NCI-H446 (cell line): ENCODE measurements at regions not wholly inside any gene's neighbourhood (a gene's known extent, or its start where the extent isn't known, plus 50 kb on each side); places are given as distances from the start of the nearest gene placed in this dataset.
"Not testable (repeated sequence)": the region's sequence is repeated elsewhere in the genome, so short reads cannot be mapped to it uniquely, and the experiment has no call there.

ENCODE experiments used
- DNase-seq, 2 experiments: peaks; one replicate each; lab custom pipeline; 2025; lab: John Stamatoyannopoulos, UW

DNA sequence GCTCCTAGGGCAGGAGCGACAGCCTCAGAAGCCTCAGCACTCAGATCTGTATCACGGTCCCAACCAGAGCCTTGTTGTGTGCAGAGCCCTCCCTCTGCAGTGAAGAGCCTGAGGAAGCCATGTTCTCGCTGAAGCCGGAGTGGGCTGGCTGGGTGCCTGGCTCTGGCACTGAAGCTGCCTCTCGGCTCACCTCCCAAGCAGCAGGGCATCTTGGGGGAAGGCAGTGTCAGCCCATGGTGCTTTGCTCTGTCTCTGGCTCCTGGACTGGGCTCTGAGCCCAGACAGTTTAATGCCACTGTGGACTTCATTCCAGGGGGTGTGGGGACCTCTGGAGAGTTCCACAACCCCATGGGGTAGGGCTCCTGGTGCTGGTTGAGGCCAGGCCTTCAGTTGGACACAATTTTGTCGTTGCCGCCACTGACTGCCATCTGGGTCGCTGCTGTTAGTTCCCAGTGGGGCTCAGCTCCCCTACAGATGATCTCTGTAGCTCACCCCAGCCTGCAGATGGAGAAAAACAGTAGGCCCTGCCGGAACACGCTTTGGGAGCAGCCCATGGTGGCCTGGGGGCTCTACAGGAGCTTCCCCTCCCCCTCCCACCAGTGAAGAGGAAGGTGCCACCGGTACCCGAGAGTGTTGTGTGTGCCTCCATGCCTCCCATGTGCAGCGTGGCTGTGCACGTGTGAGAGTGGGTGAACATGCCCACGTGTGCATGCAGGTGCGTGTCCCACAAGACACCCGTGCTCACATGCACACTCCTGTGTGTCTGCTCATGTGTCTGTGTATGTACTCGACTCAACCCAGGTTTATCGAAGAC lies 86.5 kb upstream of the B3GAT1 start:
- peak in 1 of 2 experiments; percentile 75 for DNase-seq

DNA sequence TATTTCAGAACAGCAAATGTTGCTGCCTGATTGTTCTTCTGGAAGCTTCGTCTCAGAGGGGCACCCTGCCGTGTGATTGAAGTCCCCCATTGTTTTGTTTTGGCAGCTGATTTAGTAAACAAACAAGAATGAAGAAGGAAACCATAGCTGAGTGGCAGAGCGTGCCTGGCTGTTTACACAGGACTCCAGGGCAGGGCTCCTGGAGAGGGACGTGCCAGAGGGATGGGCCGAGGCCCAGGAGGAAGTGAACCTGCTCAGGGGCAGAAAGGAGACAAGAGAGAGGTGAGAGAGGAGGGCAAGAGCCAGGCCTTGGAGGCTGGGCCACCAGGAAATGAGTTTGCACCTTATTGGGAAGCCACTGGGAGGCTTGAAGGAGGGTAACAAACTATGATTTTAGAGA lies 85.5 kb upstream of the B3GAT1 start:
- DNase-seq, result no peak

DNA sequence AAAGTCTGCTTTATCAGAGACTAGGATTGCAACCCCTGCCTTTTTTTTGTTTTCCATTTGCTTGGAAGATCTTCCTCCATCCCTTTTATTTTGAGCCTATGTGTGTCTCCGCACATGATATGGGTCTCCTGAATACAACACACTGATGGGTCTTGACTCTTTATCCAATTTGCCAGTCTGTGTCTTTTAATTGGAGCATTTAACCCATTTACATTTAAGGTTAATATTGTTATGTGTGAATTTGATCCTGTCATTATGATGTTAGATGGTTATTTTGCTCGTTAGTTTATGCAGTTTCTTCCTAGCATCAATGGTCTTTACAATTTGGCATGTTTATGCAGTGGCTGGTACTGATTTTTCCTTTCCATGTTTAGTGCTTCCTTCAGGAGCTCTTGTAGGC lies 84.0 kb upstream of the B3GAT1 start:
- not testable (repeated sequence) for DNase-seq

DNA sequence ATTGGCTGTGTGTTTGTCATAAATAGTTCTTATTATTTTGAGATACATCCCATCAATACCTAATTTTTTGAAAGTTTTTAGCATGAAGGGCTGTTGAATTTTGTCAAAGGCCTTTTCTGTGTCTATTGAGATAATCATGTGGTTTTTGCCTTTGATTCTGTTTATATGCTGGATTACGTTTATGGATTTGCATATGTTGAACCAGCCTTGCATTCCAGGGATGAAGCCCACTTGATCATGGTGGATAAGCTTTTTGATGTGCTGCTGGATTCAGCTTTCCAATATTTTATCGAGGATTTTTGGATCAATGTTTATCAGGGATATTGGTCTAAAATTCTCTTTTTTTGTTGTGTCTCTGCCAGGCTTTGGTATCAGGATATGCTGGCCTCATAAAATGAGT lies 82.4 kb upstream of the B3GAT1 start:
- not testable (repeated sequence) for DNase-seq

DNA sequence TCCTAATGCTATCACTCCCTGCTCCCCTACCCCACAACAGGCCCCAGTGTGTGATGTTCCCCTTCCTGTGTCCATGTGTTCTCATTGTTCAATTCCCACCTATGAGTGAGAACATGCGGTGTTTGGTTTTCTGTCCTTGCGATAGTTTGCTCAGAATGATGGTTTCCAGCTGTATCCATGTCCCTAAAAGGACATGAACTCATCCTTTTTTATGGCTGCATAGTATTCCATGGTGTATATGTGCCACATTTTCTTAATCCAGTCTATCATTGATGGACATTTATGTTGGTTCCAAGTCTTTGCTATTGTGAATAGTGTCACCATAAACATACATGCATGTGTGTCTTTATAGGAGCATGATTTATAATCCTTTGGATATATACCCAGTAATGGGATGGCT lies 80.4 kb upstream of the B3GAT1 start:
- not testable (repeated sequence) for DNase-seq

DNA sequence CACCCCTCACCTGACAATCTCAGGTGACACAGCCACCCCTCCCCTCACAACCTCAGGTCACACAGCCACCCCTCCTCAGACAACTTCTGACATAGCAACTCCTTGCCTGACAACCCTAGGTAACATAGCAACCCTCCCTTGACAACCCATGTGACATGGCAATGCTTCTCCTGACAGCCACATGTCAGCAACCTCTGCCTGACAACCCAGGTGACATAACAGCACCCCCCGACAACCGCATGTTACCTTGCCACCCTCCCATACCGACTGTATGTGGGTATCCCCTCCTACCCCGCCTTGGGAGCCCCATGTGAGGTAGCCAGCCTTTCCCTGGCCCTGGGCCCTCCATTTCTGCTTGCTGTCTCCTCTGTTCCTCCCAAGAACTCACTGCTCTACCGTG lies 77.7 kb upstream of the B3GAT1 start:
- no peak for DNase-seq

DNA sequence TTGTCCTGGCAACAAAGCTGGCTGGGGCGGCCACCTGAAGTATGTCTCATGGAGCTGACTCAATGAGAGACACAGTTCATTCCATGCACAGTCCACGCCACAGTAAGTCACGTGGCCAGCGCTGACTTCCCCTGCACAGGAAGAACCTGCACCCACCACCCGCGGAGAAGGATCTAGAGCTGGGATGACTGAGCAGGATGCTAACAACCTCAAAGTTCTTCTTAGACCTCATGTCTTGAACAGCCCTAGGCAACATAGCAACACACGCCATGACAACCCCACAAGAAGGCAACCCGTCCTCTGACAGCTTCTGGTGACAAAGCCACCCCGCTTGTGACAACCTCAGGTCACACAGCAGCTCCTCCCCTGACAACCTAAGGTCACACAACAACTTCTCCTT lies 76.9 kb upstream of the B3GAT1 start:
- no peak for DNase-seq

DNA sequence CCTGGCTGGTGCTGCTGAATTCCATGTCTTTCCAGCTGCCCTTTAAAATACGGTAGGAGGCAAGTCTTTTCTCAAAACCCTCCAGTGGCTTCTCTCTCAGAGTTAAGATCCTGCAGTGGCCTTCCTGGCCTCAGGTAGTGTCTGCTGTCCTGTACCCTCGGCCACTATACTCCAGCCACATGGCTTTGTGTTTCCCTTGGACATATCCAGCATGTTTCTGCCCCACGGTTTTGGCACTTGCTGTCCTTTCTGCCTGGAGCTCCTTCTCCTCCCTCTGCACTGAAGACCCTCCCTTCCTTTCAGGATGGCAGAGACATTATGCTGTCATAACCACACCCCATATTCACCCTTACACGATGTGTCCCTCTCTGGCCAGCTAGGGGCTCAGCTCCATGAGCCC lies 76.5 kb upstream of the B3GAT1 start:
- DNase-seq, result no peak

DNA sequence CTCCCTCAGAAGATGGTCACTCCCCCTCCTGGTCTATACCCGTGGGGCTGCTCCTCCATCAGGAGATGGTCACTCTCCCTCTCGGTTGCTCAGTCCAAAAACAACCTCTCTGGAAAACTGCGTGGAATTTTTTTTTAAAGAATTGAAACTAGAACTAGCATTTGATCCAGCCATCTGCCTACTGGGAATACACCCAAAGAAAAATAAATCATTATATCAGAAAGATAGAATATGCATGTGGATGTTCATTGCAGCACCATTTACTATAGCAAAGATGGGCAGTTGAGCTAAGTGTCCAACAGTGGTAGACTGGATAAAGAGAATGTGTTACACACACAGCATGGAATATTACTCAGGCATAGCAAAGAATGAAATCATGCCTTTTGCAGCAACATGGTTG lies 75.7 kb upstream of the B3GAT1 start:
- no peak for DNase-seq

DNA sequence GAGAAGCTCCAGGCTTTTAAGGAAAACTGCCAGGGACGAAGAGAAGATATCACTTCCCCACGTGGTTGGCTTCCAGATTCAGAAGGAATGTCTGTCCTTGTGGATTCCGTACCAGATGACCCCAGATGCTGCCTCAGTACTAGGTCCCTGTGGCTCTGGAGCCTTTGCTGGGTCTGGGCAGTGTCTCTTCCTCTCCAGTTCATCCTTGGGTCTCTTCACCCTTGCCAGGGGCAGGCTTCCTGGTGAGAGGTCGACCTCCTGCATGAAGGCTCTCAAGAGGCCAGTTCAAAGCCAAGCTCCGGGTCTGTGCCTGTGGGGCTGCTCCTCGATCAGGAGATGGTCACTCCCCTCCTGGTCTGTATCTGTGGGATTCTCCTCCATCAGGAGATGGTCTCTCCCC lies 74.7 kb upstream of the B3GAT1 start:
- no peak for DNase-seq

DNA sequence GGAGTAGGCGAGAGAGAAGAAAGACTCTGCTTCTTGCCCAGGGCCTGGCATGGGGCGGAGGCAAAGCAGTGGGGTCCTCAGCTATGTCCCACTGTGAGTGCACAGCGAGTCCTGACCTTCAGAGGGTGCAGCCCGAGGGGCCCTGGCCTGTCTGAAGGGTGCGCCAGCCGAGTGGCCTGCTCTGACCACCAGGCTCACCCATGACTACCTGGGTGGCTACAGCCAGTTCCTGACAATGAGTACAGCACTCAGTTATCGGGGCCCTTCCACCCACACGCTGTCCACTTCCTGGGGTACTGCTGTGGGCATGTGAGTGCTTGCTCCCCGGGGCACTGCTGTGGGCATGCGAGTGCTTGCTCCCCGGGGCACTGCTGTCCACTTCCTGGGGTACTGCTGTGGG lies 74.1 kb upstream of the B3GAT1 start:
- no peak for DNase-seq

DNA sequence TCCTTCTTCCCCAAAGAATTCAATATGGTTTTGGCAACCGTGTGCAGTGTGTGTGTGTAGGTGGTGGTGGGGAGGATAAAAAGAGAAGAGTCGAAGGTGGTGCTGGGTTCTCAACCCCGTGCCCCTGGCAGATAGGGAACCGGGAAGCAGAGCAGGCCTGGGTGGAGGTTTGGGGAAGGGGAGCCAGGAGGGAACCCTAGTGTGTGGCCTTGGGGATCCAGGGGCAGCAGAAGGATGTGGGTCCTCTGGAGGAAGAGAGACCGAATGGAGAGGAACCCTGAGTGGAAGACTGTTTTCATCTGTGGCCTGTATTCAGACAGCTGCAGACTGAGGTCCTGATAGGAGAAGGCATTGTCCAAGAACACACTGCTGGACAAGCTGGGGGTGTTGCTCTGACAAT lies 73.3 kb upstream of the B3GAT1 start:
- DNase-seq, result no peak

DNA sequence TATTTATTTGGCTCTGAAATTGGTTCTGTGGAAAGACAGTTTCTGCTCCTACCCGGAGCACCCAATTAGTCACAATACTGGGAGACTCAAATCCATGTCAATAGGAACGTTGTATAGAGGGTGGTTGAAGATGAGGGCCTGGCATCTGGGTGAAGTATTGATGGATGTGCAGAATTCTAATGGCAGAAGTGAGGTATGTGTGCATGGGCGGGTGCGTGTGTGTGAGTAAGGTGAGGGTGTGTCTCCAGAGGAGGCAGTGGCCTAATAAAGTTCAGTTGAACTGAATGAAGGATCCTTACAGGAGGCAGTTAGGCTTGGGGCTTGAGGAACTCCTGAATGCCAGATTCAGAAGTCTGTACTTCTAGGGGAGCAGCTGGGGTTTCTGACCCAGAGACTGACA lies 71.8 kb upstream of the B3GAT1 start:
- no peak for DNase-seq

DNA sequence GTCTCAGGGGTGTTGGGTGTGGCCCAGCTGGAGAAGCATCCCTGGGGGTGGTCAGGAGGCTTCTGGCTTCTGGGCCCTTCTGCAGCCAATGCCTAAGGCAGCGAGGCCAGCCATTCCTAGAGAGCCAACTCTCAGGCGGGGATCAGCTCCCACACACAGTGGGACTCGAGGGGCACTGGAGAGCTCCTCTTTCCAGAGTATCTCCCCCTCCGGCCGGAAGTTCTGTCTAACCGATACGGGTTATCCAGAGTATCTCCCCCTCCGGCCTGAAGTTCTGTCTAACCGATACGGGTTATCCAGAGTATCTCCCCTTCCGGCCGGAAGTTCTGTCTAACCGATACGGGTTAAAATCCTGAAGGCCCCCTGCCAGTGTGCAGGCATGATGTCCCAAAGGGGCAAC lies 71.2 kb upstream of the B3GAT1 start:
- no peak for DNase-seq

DNA sequence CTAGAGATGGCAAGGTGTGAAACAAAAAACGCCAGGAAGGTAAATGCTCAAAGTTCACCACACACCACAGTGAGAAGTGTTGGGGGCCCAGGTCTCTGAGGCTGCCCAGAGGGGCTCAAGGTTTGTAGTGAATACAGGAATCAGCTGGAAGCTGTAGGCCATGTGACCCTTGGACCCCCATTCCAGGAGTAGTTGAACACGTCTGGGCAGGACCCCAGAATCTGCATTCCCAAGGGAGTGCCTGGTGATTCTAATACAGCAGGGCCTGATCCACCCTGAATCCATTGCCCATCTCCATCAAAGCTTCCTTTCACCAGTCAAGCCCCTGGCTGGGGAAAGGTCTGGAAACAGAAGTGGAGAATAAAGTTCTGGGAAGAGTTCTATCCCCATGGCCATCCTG lies 70.8 kb upstream of the B3GAT1 start:
- no peak for DNase-seq

DNA sequence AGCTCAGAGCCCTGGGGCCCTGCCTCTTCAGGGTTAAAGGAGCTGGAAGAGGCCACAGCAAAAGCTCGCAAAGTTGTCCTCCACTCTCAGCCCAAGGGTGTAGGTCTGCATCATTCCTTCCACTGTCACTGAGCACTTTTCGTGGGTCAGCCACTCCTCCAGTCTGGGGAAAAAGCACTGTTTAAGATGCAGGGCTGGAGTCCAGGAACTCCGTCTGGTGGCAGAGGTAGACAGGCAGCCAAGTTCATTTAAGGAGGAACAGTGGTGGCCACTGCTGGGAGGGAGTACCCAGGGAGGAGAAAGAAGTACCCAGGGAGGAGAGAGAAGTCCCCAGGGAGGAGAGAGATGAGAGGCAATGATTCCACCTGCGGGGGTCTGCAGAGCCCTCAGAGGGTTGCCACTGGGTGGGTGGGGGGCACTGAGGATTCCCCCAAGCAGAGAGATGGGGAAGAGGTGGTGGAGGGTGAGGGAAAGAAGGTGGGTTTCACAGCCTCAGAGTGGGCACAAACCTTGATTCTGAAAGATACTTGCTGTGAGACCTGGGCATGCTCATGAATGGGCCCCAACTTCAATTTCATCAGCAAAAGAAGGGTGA lies 70.0 kb upstream of the B3GAT1 start:
- DNase-seq, result no peak

DNA sequence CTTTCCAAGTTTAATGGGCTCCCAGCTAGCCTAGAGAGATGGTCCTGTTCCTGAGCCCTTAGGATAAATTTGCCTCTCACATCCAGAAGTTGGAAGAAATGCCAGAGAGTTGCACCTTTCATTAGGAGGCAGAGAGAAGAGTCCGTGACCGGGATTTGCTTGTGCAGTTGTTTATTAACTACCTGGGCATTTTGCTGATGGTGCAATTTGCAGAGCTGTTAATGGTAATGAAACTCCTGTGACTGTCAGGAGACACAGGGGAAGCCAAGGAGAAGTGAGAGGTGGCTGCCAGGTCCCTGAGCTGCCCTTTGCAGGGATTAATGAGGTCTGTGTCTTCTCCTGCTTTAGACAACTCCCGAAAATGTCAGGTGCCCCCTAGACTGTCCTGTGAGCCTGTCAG lies 69.1 kb upstream of the B3GAT1 start:
- no peak for DNase-seq

DNA sequence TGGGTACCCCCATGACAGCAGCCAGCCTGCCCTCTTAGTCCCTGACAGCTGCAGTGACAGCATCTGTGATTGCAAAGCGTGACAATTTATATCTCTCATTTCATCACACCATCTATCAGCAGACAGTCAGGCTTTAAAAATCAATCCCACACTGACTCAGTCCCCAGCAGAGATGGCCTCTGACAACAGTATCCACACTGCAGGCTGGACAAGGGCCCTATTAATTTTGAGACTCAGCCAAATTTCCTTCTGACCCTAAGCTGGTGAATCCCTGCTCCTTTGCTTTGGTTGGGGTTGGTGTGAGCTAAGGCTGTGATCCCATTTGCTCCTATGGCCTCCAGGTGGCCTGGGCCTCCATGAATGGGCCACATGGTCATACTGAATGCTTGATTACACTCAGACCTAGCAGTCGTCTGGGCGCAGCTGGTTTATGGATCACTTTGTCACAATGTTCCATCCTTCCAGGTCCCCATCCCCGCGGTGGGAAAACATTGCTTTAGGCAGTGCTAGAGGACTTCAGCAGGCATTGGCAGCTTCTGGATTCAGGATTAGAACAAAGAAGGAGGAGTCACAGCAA lies 68.2 kb upstream of the B3GAT1 start:
- DNase-seq, result no peak

DNA sequence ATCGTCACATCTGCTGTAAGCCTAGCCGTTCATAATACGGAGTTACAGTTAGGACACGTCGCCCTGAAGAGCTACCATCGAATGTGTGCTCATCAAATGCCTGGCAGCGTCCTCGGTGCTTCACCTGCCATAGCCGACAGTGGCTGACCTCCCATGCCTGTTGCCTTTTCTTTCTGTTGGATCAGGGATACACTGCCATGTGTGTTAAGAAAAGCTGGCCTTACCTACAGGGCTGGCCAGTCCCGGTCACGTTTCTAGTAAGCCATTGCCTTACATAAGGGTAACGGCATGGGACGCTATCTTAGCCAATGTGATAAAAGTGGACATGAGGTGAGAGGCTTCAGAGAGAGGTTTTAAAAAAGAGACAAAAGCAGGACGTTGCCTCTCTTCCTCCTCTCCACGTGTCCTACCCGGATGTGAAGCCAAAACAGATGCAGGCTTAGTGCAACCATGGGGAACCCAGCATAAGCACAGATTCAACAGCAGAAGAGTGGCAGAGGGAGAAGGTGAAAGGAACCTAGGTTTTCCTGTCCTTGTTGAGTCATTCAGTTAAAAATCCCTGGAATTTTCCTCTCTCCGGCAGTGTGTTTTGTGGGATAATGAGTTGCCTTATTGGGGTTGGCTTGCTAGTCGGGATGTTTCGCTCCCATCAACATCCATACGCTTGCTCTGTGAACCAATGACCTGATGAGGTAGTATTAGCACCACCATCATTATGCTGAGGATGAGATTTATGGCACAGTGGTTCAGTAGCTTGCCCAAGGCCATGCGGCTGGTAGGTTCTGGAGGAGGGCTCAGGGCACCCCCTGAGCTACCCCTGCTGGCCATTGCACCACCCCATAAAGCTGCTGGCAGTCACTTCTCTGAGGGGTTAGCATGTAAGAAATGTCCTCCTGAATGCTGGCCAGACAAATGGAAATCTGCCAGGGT lies 67.4 kb upstream of the B3GAT1 start:
- DNase-seq, result no peak

DNA sequence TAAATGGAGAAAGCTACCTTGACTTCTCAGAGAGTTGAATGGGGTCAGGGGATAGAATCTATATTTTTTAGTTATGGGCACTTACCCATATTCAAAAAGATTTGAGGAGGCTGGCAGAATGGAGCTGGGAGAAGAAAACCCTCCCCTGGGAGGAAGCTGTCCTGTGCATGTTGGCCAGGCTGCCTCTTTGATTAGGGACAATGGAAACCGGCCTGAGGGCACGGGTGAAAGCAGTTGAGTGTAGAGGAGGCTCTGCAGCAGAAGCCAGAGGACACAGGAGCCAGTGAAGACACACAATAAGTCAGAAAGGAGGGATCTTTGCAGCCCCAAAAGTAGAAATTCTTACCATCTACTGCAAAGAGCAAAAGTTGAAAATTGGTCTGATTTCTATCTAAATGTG lies 66.6 kb upstream of the B3GAT1 start:
- no peak for DNase-seq

DNA sequence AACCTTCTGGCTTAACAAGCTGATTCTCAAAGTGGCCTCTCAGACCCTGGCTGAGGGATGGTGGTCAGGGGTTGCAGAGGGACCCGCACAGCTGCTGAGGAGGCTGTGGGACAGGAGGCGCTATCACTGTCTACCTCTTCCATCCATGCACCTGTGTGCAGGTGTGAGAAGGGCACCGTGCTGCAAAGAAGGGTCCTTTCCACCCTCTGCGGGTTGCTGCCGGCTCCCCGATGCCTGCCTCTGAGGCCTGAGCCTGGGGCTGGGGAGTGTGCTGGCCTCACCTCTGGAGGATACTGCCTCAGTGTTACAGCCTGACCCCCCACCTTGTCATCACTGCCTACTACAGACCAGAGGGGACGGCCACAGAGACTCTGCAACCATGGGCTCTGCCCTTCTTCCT lies 66.1 kb upstream of the B3GAT1 start:
- no peak for DNase-seq

DNA sequence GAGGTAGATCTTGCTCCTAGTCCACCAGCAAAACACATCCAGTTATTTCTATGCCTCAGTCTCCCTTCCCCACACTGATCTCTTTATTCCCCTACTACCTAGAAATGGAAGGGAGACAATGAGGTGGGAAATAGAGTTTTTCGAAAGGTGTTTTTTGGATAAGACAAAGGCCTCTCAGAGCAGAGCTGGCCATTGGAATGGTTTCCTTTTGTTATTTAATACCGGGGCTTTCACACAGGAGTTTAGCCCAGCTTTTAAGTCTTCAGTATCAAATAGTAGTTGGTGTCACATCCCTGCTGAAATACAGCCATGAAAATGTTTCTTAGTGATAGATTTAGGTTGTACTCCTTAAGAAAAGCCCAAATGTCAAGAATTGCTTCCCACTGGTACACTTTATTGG lies 65.4 kb upstream of the B3GAT1 start:
- no peak for DNase-seq
